Activated CD8-positive, alpha-beta T cell treated with anti-CD3 and anti-CD28 coated beads for 36 hours (primary cell): ENCODE measurements at regions not wholly inside any gene's neighbourhood (a gene's known extent, or its start where the extent isn't known, plus 50 kb on each side); places are given as distances from the start of the nearest gene placed in this dataset.

Experiments used
- ATAC-seq: fragments of 200-7000 bp; cut with Tn5 transposase; one replicate; pipeline ENCODE4 v1.10.0; 2021; ENCODE audit warnings: mild to moderate bottlenecking, moderate library complexity
- CTCF ChIA-PET: fragments of 350-600 bp; sonication (Branson Sonifier 250); formaldehyde crosslinking; loops from one replicate; lab custom pipeline; 2021; ENCODE audit warnings: antibody characterized with exemption; lab: Charles Lee
- POLR2A ChIA-PET: fragments of 350-600 bp; sonication (Branson Sonifier 250); formaldehyde crosslinking; loops from one replicate; lab custom pipeline; 2021; ENCODE audit warnings: antibody characterized with exemption; lab: Charles Lee
- DNase-seq: peaks from one replicate; pipeline ENCODE4 v3.0.0-alpha.2; 2020
- H3K27ac Mint-ChIP-seq: one replicate; pipeline ENCODE4 v1.8.0; 2021; ENCODE audit warnings: mild to moderate bottlenecking, mixed read lengths
- H3K27me3 Mint-ChIP-seq: one replicate; pipeline ENCODE4 v1.8.0; 2021; ENCODE audit warnings: mixed read lengths
- H3K36me3 Mint-ChIP-seq: one replicate; pipeline ENCODE4 v1.8.0; 2021; ENCODE audit warnings: low read depth, mixed read lengths
- H3K4me1 Mint-ChIP-seq: one replicate; pipeline ENCODE4 v1.8.0; 2021; ENCODE audit warnings: low read depth, mixed read lengths
- H3K4me3 Mint-ChIP-seq: one replicate; pipeline ENCODE4 v1.8.0; 2021; ENCODE audit warnings: mild to moderate bottlenecking, moderate library complexity, mixed read lengths
- H3K9me3 Mint-ChIP-seq: one replicate; pipeline ENCODE4 v1.8.0; 2021; ENCODE audit warnings: mixed read lengths
- CTCF ChIP-seq: fragments of 200-600 bp; IDR thresholded peaks from one replicate; pipeline ENCODE4 v1.8.0; 2022; ENCODE audit warnings: antibody characterized with exemption, mild to moderate bottlenecking
- intact Hi-C: fragments of 100-400 bp; cut with micrococcal nuclease; formaldehyde crosslinking; loops from one replicate; pipeline ENCODE4 v1.10.0; 2022

DNA sequence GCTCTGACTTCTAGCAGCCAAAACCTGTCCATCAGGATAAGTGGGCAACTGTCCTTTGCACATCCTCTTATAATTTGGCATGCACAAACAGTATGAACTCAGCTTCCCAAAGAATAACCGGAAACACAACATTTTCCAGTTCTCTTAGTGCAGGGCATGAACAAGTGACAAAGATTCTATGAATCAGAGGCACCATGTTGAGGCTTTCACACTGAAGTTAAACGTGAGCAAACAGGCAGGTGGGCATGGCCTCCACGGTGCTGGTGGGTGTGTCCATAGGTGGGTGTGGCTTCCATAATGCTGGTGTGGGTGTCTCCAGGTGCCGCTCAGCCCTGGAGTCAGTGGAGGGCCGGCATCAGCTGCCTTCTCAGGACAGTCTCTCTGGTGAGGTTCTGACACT, 196.5 kb downstream of the SMIM20 start:
- H3K27me3 Mint-ChIP-seq = peaks cover 33% of the 10 kb centered on the region
- TF ChIP-seq CTCF = no peak
- ATAC-seq (no peak), DNase-seq (no peak)
- CTCF ChIA-PET = no interaction called here
- peaks cover 4% of the 10 kb centered on the region for H3K36me3 Mint-ChIP-seq
- no peaks in the 10 kb centered on the region for H3K4me1 Mint-ChIP-seq
- peaks cover 20% of the 10 kb centered on the region for H3K9me3 Mint-ChIP-seq
- intact Hi-C loops = no loop called here
- no peak overlapping the region for H3K27ac Mint-ChIP-seq
- POLR2A ChIA-PET = interaction anchor here (1.1 to 1.3 kb wide), 2 partner anchors 9 to 21 kb away, joined by 3 read pairs; no protein-coding TSS in a partner anchor
- no peak overlapping the region for H3K4me3 Mint-ChIP-seq

- POLR2A ChIA-PET = no interaction called here
- DNase-seq (no peak), ATAC-seq (no peak)
- H3K27me3 Mint-ChIP-seq = peaks cover 25% of the 10 kb centered on the region
- peaks cover 4% of the 10 kb centered on the region for H3K36me3 Mint-ChIP-seq
- TF ChIP-seq CTCF = no peak
- H3K4me3 Mint-ChIP-seq = no peak overlapping the region
- intact Hi-C loops = no loop called here
- CTCF ChIA-PET = no interaction called here
- no peak overlapping the region for H3K27ac Mint-ChIP-seq
- peaks cover 20% of the 10 kb centered on the region for H3K9me3 Mint-ChIP-seq
- no peaks in the 10 kb centered on the region for H3K4me1 Mint-ChIP-seq
These were observed 199.4 kb downstream of the SMIM20 start for GRCh38 chr4:26113339-26113940.

GRCh38 chr4:26116057-26116456, 202.0 kb downstream of the SMIM20 start:
- Mint-ChIP-seq H3K36me3 (peaks cover 4% of the 10 kb centered on the region), H3K27ac (no peak overlapping the region), H3K27me3 (peaks cover 25% of the 10 kb centered on the region), H3K4me1 (no peaks in the 10 kb centered on the region), H3K4me3 (no peak overlapping the region), H3K9me3 (peaks cover 20% of the 10 kb centered on the region)
- DNase-seq (no peak), ATAC-seq (no peak)
- CTCF ChIA-PET = interaction anchor here (0.9 to 1.7 kb wide), 2 partner anchors 9 to 128 kb away, joined by 3 to 4 read pairs; no protein-coding TSS in a partner anchor
- POLR2A ChIA-PET = no interaction called here
- TF ChIP-seq CTCF = no peak
- intact Hi-C loops = no loop called here

DNA sequence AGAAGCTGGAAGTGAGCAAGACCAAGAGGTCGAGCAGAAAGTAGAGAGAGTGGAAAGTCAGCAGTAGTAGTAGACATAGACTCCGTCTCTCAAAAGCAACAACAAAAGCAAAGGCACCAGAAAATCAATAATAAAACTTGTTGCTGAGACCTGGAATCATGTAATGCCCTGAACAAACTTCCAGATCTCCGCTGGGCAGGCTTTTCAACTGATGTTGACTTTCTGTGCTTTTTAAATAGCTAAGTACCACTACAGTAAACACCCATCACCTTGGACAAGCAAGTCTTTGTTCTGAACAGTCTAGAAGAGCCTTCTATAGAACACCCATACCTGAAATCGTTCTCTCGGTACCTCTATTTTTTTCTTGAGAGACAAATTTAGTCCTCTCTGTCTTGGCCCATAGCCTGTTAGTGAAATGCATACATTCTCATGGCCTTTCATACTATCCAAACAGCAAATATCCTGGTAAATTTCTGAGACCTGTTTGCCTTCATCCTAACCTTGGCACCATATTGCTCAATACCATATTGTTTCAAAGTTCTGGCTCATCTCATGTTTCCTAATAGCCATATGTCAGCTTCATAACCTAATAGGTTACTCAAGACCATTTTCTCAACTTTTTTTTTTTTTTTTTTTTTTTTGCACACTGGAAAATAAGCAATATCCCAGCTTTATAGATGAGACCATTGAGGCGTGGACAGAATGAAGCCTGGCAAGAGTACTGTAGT, 200.6 kb upstream of the RBPJ start:
- H3K27me3 Mint-ChIP-seq = peaks cover 20% of the 10 kb centered on the region
- no peak overlapping the region for H3K27ac Mint-ChIP-seq
- TF ChIP-seq CTCF = no peak
- H3K4me3 Mint-ChIP-seq = no peak overlapping the region
- ATAC-seq = no peak
- ChIA-PET CTCF (interaction anchor here (0.7 kb wide), 2 partner anchors 21 kb away, joined by 3 read pairs; no protein-coding TSS in a partner anchor), POLR2A (no interaction called here)
- no peak for DNase-seq
- no peaks in the 10 kb centered on the region for H3K36me3 Mint-ChIP-seq
- H3K4me1 Mint-ChIP-seq = no peaks in the 10 kb centered on the region
- H3K9me3 Mint-ChIP-seq = no peaks in the 10 kb centered on the region
- intact Hi-C loops = no loop called here

DNA sequence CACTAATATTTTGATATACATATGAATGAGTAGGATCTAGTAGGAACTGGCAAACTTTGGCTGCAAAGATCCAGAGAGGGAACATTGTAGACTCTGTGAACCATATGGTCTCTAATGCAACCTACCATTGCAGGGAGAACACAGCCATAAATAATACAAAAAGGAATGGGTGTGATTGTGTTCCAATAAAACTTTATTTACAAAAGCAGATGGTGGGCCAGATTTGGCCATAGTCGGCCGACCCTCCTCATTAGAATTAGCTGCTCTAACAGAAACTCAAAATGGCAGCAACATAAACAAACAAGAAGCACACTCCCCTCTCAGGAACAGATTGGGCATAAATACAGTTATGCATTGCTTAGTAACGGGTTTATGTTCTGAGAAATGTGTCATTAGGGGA, 198.1 kb upstream of the RBPJ start:
- Mint-ChIP-seq H3K27me3 (peaks cover 23% of the 10 kb centered on the region), H3K9me3 (no peaks in the 10 kb centered on the region), H3K27ac (no peak overlapping the region), H3K4me3 (no peak overlapping the region), H3K36me3 (no peaks in the 10 kb centered on the region), H3K4me1 (peaks cover 8% of the 10 kb centered on the region)
- ATAC-seq (no peak), DNase-seq (no peak)
- intact Hi-C loops = no loop called here
- ChIA-PET CTCF (interaction anchor here (1.5 kb wide), 1 partner anchor 11 kb away, joined by 4 read pairs; no protein-coding TSS in a partner anchor), POLR2A (interaction anchor here (0.9 kb wide), 1 partner anchor 112 kb away, joined by 3 read pairs; no protein-coding TSS in a partner anchor)
- no peak for TF ChIP-seq CTCF
